ENCODE measurements at regions not wholly inside any gene's neighbourhood (a gene's known extent, or its start where the extent isn't known, plus 50 kb on each side); places are given as distances from the start of the nearest gene placed in this dataset.

GRCh38 chr14:83702619-83703018 lies 1827.3 kb upstream of the FLRT2 start:
- TF ChIP-seq POLR2A (IDR thresholded peaks at IDR 0.05; ENCODE audit: low read length) (no peak), GATA1 (IDR thresholded peaks at IDR 0.05; ENCODE audit: low read depth, low read length) (no peak)

All from erythroblast (primary cell).